Endothelial cell of umbilical vein (primary cell): ENCODE measurements at regions not wholly inside any gene's neighbourhood (a gene's known extent, or its start where the extent isn't known, plus 50 kb on each side); places are given as distances from the start of the nearest gene placed in this dataset.
A peak's percentile ranks its signal among the peaks of the same experiment; 100 is the strongest.

Source experiments
- BruUV-seq: library from RNA; stranded (reverse); fragments of 400-500 nt; replicated peaks from 2 replicates; lab custom pipeline; 2021; lab: Mats Ljungman, UMichigan
- CTCF ChIA-PET: fragments of 300-600, 350-600 bp; sonication (Branson Sonifier 250); formaldehyde crosslinking; loops from one replicate; lab custom pipeline; 2021; ENCODE audit warnings: antibody characterized with exemption, inconsistent platforms; lab: Charles Lee
- POLR2A ChIA-PET: fragments of 300-600, 350-600 bp; sonication (Branson Sonifier 250); formaldehyde crosslinking; loops from one replicate; lab custom pipeline; 2021; ENCODE audit warnings: antibody characterized with exemption, inconsistent platforms; lab: Charles Lee
- DNase-seq: peaks from one replicate; pipeline ENCODE4 v3.0.0-alpha.2; 2011; ENCODE audit warnings: low read depth, low spot score
- FAIRE-seq: peaks from 2 replicates; lab custom pipeline; 2011; peaks lifted over from hg19 to GRCh38; lab: Jason Lieb, UNC
- H2AFZ ChIP-seq: 2 replicates; pipeline ENCODE4 v1.6.0; 2012; ENCODE audit warnings: low read depth, low read length, control low read depth, inconsistent platforms
- H3K27ac ChIP-seq: 2 replicates; pipeline ENCODE4 v1.5.1; 2011; ENCODE audit warnings: low read depth, mild to moderate bottlenecking, control low read depth, low read length, moderate library complexity; ENCODE audit not compliant: insufficient read depth
- H3K27me3 ChIP-seq, 2 experiments: 2 replicates each; pipeline versions ENCODE4 v1.6.0 to v1.6.1; 2011; ENCODE audit warnings: low read length in 2 of 2, mixed read lengths in 1 of 2; ENCODE audit not compliant: control insufficient read depth in 2 of 2, insufficient read depth in 2 of 2
- H3K36me3 ChIP-seq, 2 experiments: 2 replicates in 1 of 2; 3 replicates in 1 of 2; pipeline ENCODE4 v1.5.1; 2011; ENCODE audit warnings: low read length in 2 of 2, mild to moderate bottlenecking in 1 of 2, moderate library complexity in 1 of 2; ENCODE audit not compliant: control insufficient read depth in 2 of 2, insufficient read depth in 2 of 2; ENCODE audit errors: extremely low read depth in 1 of 2
- H3K4me1 ChIP-seq: 3 replicates; pipeline ENCODE4 v1.5.1; 2011; ENCODE audit warnings: mild to moderate bottlenecking, low read length; ENCODE audit not compliant: control insufficient read depth, insufficient read depth; ENCODE audit errors: extremely low read depth
- H3K4me2 ChIP-seq: 2 replicates; pipeline ENCODE4 v1.6.1; 2011; ENCODE audit warnings: low read length, control low read depth, mixed read lengths; ENCODE audit not compliant: insufficient read depth
- H3K4me3 ChIP-seq, 3 experiments: fragments of 200-600 bp in 1 of 3; sonication (generic), shearing (Covaris generic) in 1 of 3; replicated peaks in 1 of 3; 2 replicates each; pipeline ENCODE4 v1.5.1; 2011 to 2016; ENCODE audit warnings: control low read depth in 3 of 3, low read length in 3 of 3, mild to moderate bottlenecking in 2 of 3, inconsistent platforms in 1 of 3, low read depth in 1 of 3, moderate library complexity in 1 of 3; ENCODE audit not compliant: insufficient read depth in 1 of 3
- H3K79me2 ChIP-seq: 2 replicates; pipeline ENCODE4 v1.6.0; 2012; ENCODE audit warnings: low read length, inconsistent platforms; ENCODE audit not compliant: control insufficient read depth, insufficient read depth
- H3K9ac ChIP-seq: replicated peaks from 2 replicates; pipeline ENCODE3; 2011; ENCODE audit warnings: low read length, control low read depth; ENCODE audit not compliant: insufficient read depth; ENCODE audit errors: extremely low read depth
- H3K9me1 ChIP-seq: replicated peaks from 3 replicates; pipeline ENCODE4 v1.6.0; 2011; ENCODE audit warnings: mild to moderate bottlenecking, low read length; ENCODE audit not compliant: control insufficient read depth, insufficient read depth; ENCODE audit errors: extremely low read depth
- H3K9me3 ChIP-seq: replicated peaks from 2 replicates; pipeline ENCODE4 v1.5.1; 2012; ENCODE audit warnings: low read length, inconsistent platforms; ENCODE audit not compliant: control insufficient read depth, insufficient read depth
- H4K20me1 ChIP-seq: replicated peaks from 2 replicates; pipeline ENCODE3; 2011; ENCODE audit warnings: mild to moderate bottlenecking, low read length; ENCODE audit not compliant: control insufficient read depth, insufficient read depth; ENCODE audit errors: extremely low read depth
- EZH2 ChIP-seq: IDR thresholded peaks from 2 replicates; pipeline ENCODE4 v1.6.1; 2012; ENCODE audit warnings: borderline replicate concordance, low read depth, mild to moderate bottlenecking, moderate library complexity, low read length, inconsistent platforms; ENCODE audit not compliant: severe bottlenecking
- FOS ChIP-seq: IDR thresholded peaks from 2 replicates; pipeline ENCODE4 v1.6.1; 2011; ENCODE audit warnings: mild to moderate bottlenecking, low read length, moderate library complexity, borderline replicate concordance; ENCODE audit not compliant: insufficient read depth
- GATA2 ChIP-seq: IDR thresholded peaks from 2 replicates; pipeline ENCODE4 v1.7.0; 2011; ENCODE audit warnings: low read depth, mild to moderate bottlenecking, moderate library complexity, mixed read lengths, low read length; ENCODE audit not compliant: insufficient read length, insufficient read depth
- JUN ChIP-seq: IDR thresholded peaks from 2 replicates; pipeline ENCODE4 v1.6.1; 2011; ENCODE audit warnings: borderline replicate concordance, low read depth; ENCODE audit not compliant: insufficient read length, insufficient read depth
- MYC ChIP-seq: IDR thresholded peaks from one replicate; pipeline ENCODE4 v1.6.1; 2011; ENCODE audit warnings: mild to moderate bottlenecking, low read depth, low read length
- POLR2A ChIP-seq: IDR thresholded peaks from 2 replicates; pipeline ENCODE4 v1.6.1; 2012; ENCODE audit warnings: low read depth, mild to moderate bottlenecking, control low read depth, low read length
- POLR2AphosphoS5 ChIP-seq: IDR thresholded peaks from 2 replicates; pipeline ENCODE4 v1.6.1; 2012; ENCODE audit warnings: low read depth, mild to moderate bottlenecking, control low read depth, low read length, moderate library complexity; ENCODE audit not compliant: insufficient read depth
- dilution Hi-C: fragments of 300-500 bp; cut with MboI; formaldehyde crosslinking; loops from one replicate; pipeline ENCODE4 v1.15.0; 2019; ENCODE audit warnings: low sequenced_read_pairs; ENCODE audit not compliant: extremely low pct_ligation_motif_present
- intact Hi-C: fragments of 100-400 bp; cut with micrococcal nuclease; formaldehyde crosslinking; loops from one replicate; pipeline ENCODE4 v1.10.0; 2022
- TF ChIP-seq, protein P1 (sequence below), 2 donors: IDR thresholded peaks; 1 replicate in 1 of 2; 2 replicates in 1 of 2; pipeline ENCODE4 v1.5.1; 2011; ENCODE audit warnings: low read length in 2 of 2, mild to moderate bottlenecking in 2 of 2, moderate library complexity in 2 of 2, control low read depth in 1 of 2, inconsistent platforms in 1 of 2, low read depth in 1 of 2; ENCODE audit not compliant: insufficient read depth in 1 of 2; ENCODE audit errors: extremely low read depth in 1 of 2
- TF ChIP-seq, protein P2 (sequence below): IDR thresholded peaks from 2 replicates; pipeline ENCODE4 v1.6.1; 2011; ENCODE audit not compliant: insufficient read depth, insufficient read length

DNA sequence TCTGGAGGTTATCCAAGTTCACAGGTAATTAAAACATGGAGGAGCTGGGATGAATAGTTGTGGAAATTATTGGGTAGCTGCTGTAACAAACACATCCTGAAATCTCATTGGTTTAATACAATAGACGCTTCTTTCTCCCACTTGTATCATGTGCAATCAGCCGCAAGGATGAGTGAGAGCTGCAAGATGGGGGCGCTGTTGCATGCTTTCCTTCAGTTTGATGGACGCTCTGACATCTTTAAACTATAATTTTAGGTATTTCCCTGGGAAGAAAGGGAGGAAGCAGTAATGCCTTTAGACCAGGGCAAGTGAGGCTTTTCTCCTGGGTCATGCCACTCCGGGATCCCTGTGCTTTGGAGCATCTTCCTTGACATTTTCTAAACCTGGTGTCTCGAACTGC lies 178.7 kb downstream of the PAWR start:
- dilution Hi-C loops = no loop called here
- CTCF ChIA-PET = no interaction called here
- POLR2A ChIA-PET = no interaction called here
- BruUV-seq = no TSS peak
- intact Hi-C loops = no loop called here
- H3K27ac ChIP-seq = no peak overlapping the region
- TF ChIP-seq GATA2 = no peak
- TF ChIP-seq, protein P1, sequence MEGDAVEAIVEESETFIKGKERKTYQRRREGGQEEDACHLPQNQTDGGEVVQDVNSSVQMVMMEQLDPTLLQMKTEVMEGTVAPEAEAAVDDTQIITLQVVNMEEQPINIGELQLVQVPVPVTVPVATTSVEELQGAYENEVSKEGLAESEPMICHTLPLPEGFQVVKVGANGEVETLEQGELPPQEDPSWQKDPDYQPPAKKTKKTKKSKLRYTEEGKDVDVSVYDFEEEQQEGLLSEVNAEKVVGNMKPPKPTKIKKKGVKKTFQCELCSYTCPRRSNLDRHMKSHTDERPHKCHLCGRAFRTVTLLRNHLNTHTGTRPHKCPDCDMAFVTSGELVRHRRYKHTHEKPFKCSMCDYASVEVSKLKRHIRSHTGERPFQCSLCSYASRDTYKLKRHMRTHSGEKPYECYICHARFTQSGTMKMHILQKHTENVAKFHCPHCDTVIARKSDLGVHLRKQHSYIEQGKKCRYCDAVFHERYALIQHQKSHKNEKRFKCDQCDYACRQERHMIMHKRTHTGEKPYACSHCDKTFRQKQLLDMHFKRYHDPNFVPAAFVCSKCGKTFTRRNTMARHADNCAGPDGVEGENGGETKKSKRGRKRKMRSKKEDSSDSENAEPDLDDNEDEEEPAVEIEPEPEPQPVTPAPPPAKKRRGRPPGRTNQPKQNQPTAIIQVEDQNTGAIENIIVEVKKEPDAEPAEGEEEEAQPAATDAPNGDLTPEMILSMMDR (IDR thresholded peaks at IDR 0.05; ENCODE audit: extremely low read depth in 1 of 2, insufficient read depth in 1 of 2, low read depth in 1 of 2, low read length in 2 of 2) = peak in 1 of 2 donors; percentile 16
- no peak for FAIRE-seq
- H3K27me3 ChIP-seq = no peaks in the 10 kb centered on the region
- no peak overlapping the region for H3K4me3 ChIP-seq
- H3K9me1 ChIP-seq = no peaks in the 10 kb centered on the region
- no peak overlapping the region for H2AFZ ChIP-seq
- H3K9me3 ChIP-seq = no peaks in the 10 kb centered on the region
- H3K9ac ChIP-seq = no peak overlapping the region
- H3K4me1 ChIP-seq = peaks cover 14% of the 10 kb centered on the region
- no peaks in the 10 kb centered on the region for H4K20me1 ChIP-seq
- no peak overlapping the region for H3K4me2 ChIP-seq
- no peak for DNase-seq
- no peaks in the 10 kb centered on the region for H3K36me3 ChIP-seq
- H3K79me2 ChIP-seq = no peaks in the 10 kb centered on the region

DNA sequence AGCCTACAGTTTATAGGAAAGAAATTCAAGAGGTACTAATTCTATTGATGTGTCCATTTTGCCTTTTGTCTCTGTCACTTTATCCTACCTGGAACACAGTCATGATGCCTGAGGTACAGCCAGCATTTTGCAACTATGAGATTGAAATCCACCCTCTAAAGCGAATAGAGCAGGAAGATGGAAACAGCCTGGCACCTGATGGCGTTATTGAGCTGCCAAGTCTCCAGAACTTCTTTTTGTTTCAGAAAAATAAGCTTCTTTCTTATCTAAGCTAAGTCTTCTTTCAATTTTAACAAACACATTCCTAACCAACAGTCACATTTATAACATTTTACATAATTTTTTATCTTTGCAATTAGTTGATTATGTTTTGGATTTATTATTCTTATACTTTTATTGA lies 182.1 kb downstream of the PAWR start:
- Histone ChIP-seq H2AFZ (no peak overlapping the region), H3K4me1 (no peaks in the 10 kb centered on the region), H3K36me3 (no peaks in the 10 kb centered on the region), H3K9me3 (no peaks in the 10 kb centered on the region), H3K79me2 (no peaks in the 10 kb centered on the region), H3K9ac (no peak overlapping the region), H3K4me2 (no peak overlapping the region), H3K27me3 (no peaks in the 10 kb centered on the region), H3K27ac (no peak overlapping the region), H3K9me1 (no peaks in the 10 kb centered on the region), H4K20me1 (no peaks in the 10 kb centered on the region), H3K4me3 (no peak overlapping the region)
- intact Hi-C loops = no loop called here
- CTCF ChIA-PET = interaction anchor here (0.9 to 1.9 kb wide), 3 partner anchors 16 to 230 kb away, joined by 3 to 8 read pairs (median 4); no protein-coding TSS in a partner anchor
- POLR2A ChIA-PET = no interaction called here
- dilution Hi-C loops = no loop called here
- no TSS peak for BruUV-seq
- DNase-seq (no peak), FAIRE-seq (no peak)
- TF ChIP-seq GATA2 (no peak), JUN (no peak), POLR2A (no peak), EZH2 (no peak), MYC (no peak), POLR2AphosphoS5 (no peak), FOS (no peak)
- TF ChIP-seq, protein P1 (IDR thresholded peaks at IDR 0.05; ENCODE audit: extremely low read depth in 1 of 2, insufficient read depth in 1 of 2, low read depth in 1 of 2, low read length in 2 of 2) = no peak
- TF ChIP-seq, protein P2, sequence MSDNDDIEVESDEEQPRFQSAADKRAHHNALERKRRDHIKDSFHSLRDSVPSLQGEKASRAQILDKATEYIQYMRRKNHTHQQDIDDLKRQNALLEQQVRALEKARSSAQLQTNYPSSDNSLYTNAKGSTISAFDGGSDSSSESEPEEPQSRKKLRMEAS = no peak
